Transverse colon (tissue), 4 donors: ENCODE measurements at regions not wholly inside any gene's neighbourhood (a gene's known extent, or its start where the extent isn't known, plus 50 kb on each side); places are given as distances from the start of the nearest gene placed in this dataset.

ENCODE experiments used
- EP300 ChIP-seq: sonication (generic); formaldehyde crosslinking; IDR thresholded peaks from one replicate; pipeline ENCODE4 v1.6.1; 2017; ENCODE audit warnings: antibody characterized with exemption, low read depth
- POLR2A ChIP-seq: fragments of 450-650 bp; IDR thresholded peaks from one replicate; pipeline ENCODE4 v1.6.1; 2016; ENCODE audit warnings: antibody characterized with exemption, mild to moderate bottlenecking, moderate library complexity
- POLR2AphosphoS5 ChIP-seq, 3 donors: sonication (generic); formaldehyde crosslinking; IDR thresholded peaks; one replicate each; pipeline ENCODE4 v1.6.1; 2016; ENCODE audit warnings: antibody characterized with exemption in 3 of 3
- TF ChIP-seq, protein P1 (sequence below), 5 experiments: fragments of 200-600 bp in 3 of 5; fragments of 450-650 bp in 2 of 5; sonication (generic) in 3 of 5; IDR thresholded peaks; 1 replicate in 2 of 5; 2 replicates in 3 of 5; pipeline ENCODE4 v1.5.1; 2016 to 2017; ENCODE audit warnings: antibody characterized with exemption in 5 of 5, inconsistent platforms in 3 of 5, mild to moderate bottlenecking in 2 of 5, moderate library complexity in 1 of 5

DNA sequence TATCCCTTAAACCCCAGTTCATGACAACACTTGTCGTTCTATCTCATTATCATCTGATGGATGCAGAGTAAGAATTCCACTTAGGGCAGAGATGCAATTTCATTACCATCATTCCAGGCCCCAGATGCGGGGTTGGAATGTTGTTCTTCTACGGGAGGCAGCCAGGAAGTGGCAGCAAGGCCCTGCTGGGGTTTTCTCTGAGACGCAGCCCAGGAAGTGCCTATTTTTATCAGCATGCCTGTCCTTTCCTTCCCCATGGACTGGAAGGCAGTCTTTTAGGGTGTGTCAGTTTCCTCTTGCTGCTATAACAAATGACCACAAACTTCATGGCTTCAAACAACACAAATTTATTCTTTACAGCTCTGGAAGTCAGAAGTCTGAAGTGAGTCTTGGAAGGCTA is 246.6 kb upstream of the DYNLRB2 start:
- TF ChIP-seq POLR2A (no peak), POLR2AphosphoS5 (IDR thresholded peaks at IDR 0.05) (no peak), EP300 (no peak)
- TF ChIP-seq, protein P1, sequence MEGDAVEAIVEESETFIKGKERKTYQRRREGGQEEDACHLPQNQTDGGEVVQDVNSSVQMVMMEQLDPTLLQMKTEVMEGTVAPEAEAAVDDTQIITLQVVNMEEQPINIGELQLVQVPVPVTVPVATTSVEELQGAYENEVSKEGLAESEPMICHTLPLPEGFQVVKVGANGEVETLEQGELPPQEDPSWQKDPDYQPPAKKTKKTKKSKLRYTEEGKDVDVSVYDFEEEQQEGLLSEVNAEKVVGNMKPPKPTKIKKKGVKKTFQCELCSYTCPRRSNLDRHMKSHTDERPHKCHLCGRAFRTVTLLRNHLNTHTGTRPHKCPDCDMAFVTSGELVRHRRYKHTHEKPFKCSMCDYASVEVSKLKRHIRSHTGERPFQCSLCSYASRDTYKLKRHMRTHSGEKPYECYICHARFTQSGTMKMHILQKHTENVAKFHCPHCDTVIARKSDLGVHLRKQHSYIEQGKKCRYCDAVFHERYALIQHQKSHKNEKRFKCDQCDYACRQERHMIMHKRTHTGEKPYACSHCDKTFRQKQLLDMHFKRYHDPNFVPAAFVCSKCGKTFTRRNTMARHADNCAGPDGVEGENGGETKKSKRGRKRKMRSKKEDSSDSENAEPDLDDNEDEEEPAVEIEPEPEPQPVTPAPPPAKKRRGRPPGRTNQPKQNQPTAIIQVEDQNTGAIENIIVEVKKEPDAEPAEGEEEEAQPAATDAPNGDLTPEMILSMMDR (IDR thresholded peaks at IDR 0.05) = no peak
